Natural killer cell (primary cell): ENCODE measurements at regions not wholly inside any gene's neighbourhood (a gene's known extent, or its start where the extent isn't known, plus 50 kb on each side); places are given as distances from the start of the nearest gene placed in this dataset.

Experiments
- ATAC-seq, 3 donors: fragments of 150-1000 bp in 2 of 3; fragments of 200-7000 bp in 1 of 3; cut with Tn5 transposase; 1 replicate in 1 of 3; 2 replicates in 2 of 3; pipeline ENCODE4 v1.10.0; 2021; ENCODE audit warnings: mild to moderate bottlenecking in 2 of 3, moderate library complexity in 2 of 3
- DNase-seq, 2 donors: peaks; one replicate each; pipeline versions ENCODE4 v3.0.0 to v3.0.0-alpha.2; 2013 to 2021; ENCODE audit warnings: mixed read lengths in 1 of 2
- H3K27ac ChIP-seq: one replicate; pipeline ENCODE4 v1.5.1; 2013; ENCODE audit warnings: mild to moderate bottlenecking, low read length
- H3K27me3 ChIP-seq: one replicate; pipeline ENCODE4 v1.6.1; 2013; ENCODE audit warnings: low read length; ENCODE audit not compliant: control insufficient read depth, insufficient read depth
- H3K36me3 ChIP-seq: one replicate; pipeline ENCODE4 v1.6.1; 2013; ENCODE audit warnings: low read length; ENCODE audit not compliant: control insufficient read depth, insufficient read depth
- H3K4me1 ChIP-seq: one replicate; pipeline ENCODE4 v1.6.1; 2013; ENCODE audit warnings: low read length; ENCODE audit not compliant: control insufficient read depth, insufficient read depth
- H3K4me3 ChIP-seq: one replicate; pipeline ENCODE4 v1.5.1; 2013; ENCODE audit warnings: low read length
- H3K9me3 ChIP-seq: one replicate; pipeline ENCODE4 v1.6.1; 2013; ENCODE audit warnings: low read length; ENCODE audit not compliant: control insufficient read depth, insufficient read depth
- H3K27ac Mint-ChIP-seq, 2 donors: one replicate each; pipeline ENCODE4 v1.8.0; 2022; ENCODE audit warnings: mild to moderate bottlenecking in 2 of 2, mixed read lengths in 2 of 2, moderate library complexity in 1 of 2
- H3K27me3 Mint-ChIP-seq, 2 donors: one replicate each; pipeline ENCODE4 v1.8.0; 2022; ENCODE audit warnings: low read depth in 2 of 2, mixed read lengths in 2 of 2
- H3K36me3 Mint-ChIP-seq: one replicate; pipeline ENCODE4 v1.8.0; 2022; ENCODE audit warnings: mixed read lengths
- H3K4me1 Mint-ChIP-seq, 2 donors: one replicate each; pipeline ENCODE4 v1.8.0; 2022; ENCODE audit warnings: mixed read lengths in 2 of 2
- H3K4me3 Mint-ChIP-seq: one replicate; pipeline ENCODE4 v1.8.0; 2022; ENCODE audit warnings: mild to moderate bottlenecking, moderate library complexity, mixed read lengths
- H3K9me3 Mint-ChIP-seq, 2 donors: one replicate each; pipeline ENCODE4 v1.8.0; 2022; ENCODE audit warnings: mixed read lengths in 2 of 2
- CTCF ChIP-seq: fragments of 200-600 bp; IDR thresholded peaks from one replicate; pipeline ENCODE4 v1.8.0; 2022; ENCODE audit warnings: antibody characterized with exemption
- WGBS: methylation state at CpG from one replicate; pipeline ENCODE4 v1.1.7; 2013; ENCODE audit warnings: missing lambda C conversion rate; ENCODE audit not compliant: insufficient coverage; 5-methylcytosine and 5-hydroxymethylcytosine counted together
- intact Hi-C: fragments of 100-400 bp; cut with micrococcal nuclease; formaldehyde crosslinking; loops from one replicate; pipeline ENCODE4 v1.14.2; 2022

DNA sequence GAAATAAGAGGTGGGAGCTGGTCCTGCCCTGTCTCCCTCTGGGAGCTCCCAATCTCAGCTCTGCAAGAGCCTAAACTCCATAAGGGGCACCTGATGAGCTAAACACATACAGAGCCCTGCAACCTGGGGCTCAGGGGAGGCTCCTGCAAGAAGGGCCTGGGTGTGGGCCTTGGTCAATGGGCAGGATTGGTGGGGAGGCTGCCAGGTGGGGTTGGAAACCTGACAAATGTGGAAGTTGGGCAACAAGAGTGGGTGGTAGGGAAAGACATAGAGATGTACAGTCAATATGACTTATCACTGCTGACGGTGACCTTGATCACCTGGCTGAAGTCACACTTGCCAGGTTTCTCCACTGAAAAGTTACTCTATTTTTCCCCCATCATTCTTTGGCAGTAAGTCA is 209.9 kb downstream of the TTC32 start:
- Mint-ChIP-seq H3K27me3 (no peaks in the 10 kb centered on the region), H3K36me3 (no peaks in the 10 kb centered on the region), H3K27ac (no peak overlapping the region), H3K4me1 (no peaks in the 10 kb centered on the region), H3K9me3 (peaks cover 0 to 2% of the 10 kb centered on the region in 2 donors), H3K4me3 (no peak overlapping the region)
- Histone ChIP-seq H3K27me3 (no peaks in the 10 kb centered on the region), H3K36me3 (no peaks in the 10 kb centered on the region), H3K27ac (no peak overlapping the region), H3K9me3 (no peaks in the 10 kb centered on the region), H3K4me1 (no peaks in the 10 kb centered on the region), H3K4me3 (no peak overlapping the region)
- WGBS, result 90% methylated on average over 1 of the region's 1 CpG
- TF ChIP-seq CTCF, result no peak
- DNase-seq (no peak), ATAC-seq (no peak)
- intact Hi-C loops, result no loop called here

DNA sequence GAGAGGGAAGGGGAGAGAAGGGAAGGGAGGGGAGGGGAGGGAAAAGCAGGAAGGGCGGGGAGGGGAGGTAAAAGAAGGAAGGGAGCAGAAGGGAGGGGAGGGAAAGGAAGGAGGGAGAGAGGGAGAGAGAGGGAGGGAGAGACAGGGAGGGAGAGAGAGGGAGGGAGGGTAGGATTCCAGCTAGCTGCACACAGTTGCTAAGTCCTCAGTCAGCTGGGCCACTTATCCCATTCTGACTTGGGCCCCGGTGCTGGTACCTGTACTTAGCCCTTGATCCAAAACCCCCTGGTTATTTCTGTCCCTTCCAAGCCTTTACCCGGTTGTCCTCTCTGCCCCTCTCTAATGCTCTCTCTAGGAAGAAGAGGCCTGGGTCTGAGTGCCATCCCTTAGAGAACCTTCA is 211.4 kb downstream of the TTC32 start:
- H3K9me3 ChIP-seq, result no peaks in the 10 kb centered on the region
- Mint-ChIP-seq H3K9me3 (no peaks in the 10 kb centered on the region), H3K4me3 (no peak overlapping the region), H3K27ac (no peak overlapping the region), H3K4me1 (no peaks in the 10 kb centered on the region), H3K27me3 (no peaks in the 10 kb centered on the region), H3K36me3 (no peaks in the 10 kb centered on the region)
- no peaks in the 10 kb centered on the region for H3K36me3 ChIP-seq
- no peak overlapping the region for H3K4me3 ChIP-seq
- no peak for ATAC-seq
- intact Hi-C loops, result no loop called here
- H3K27me3 ChIP-seq, result no peaks in the 10 kb centered on the region
- TF ChIP-seq CTCF, result no peak
- DNase-seq, result no peak
- no peaks in the 10 kb centered on the region for H3K4me1 ChIP-seq
- H3K27ac ChIP-seq, result no peak overlapping the region
- WGBS, result 75% methylated on average over 2 of the region's 3 CpGs

GRCh38 chr2:19689646-19690168 is 212.1 kb downstream of the TTC32 start:
- H3K9me3 ChIP-seq, result no peaks in the 10 kb centered on the region
- no peaks in the 10 kb centered on the region for H3K36me3 ChIP-seq
- H3K27ac Mint-ChIP-seq, result no peak overlapping the region
- DNase-seq (no peak), ATAC-seq (no peak)
- H3K4me3 Mint-ChIP-seq, result no peak overlapping the region
- intact Hi-C loops, result no loop called here
- WGBS, result 79% methylated on average over 6 of the region's 6 CpGs
- peaks cover 0 to 1% of the 10 kb centered on the region in 2 donors for H3K27me3 Mint-ChIP-seq
- no peaks in the 10 kb centered on the region for H3K36me3 Mint-ChIP-seq
- no peak overlapping the region for H3K27ac ChIP-seq
- H3K27me3 ChIP-seq, result no peaks in the 10 kb centered on the region
- H3K4me1 ChIP-seq, result no peaks in the 10 kb centered on the region
- no peak overlapping the region for H3K4me3 ChIP-seq
- H3K9me3 Mint-ChIP-seq, result no peaks in the 10 kb centered on the region
- no peak for TF ChIP-seq CTCF
- no peaks in the 10 kb centered on the region for H3K4me1 Mint-ChIP-seq

GRCh38 chr2:19688059-19688458 is 213.7 kb downstream of the TTC32 start:
- no peak for DNase-seq
- TF ChIP-seq CTCF, result no peak
- Histone ChIP-seq H3K36me3 (no peaks in the 10 kb centered on the region), H3K4me3 (no peak overlapping the region), H3K9me3 (no peaks in the 10 kb centered on the region), H3K4me1 (no peaks in the 10 kb centered on the region), H3K27ac (no peak overlapping the region), H3K27me3 (no peaks in the 10 kb centered on the region)
- H3K4me1 Mint-ChIP-seq, result no peaks in the 10 kb centered on the region
- no peak overlapping the region for H3K27ac Mint-ChIP-seq
- peaks cover 0 to 2% of the 10 kb centered on the region in 2 donors for H3K27me3 Mint-ChIP-seq
- intact Hi-C loops, result no loop called here
- WGBS, result 88% methylated on average over 11 of the region's 11 CpGs
- no peak overlapping the region for H3K4me3 Mint-ChIP-seq
- H3K36me3 Mint-ChIP-seq, result no peaks in the 10 kb centered on the region
- no peak for ATAC-seq
- H3K9me3 Mint-ChIP-seq, result no peaks in the 10 kb centered on the region
